Upper lobe of right lung (tissue), 1 donor: ENCODE measurements at regions not wholly inside any gene's neighbourhood (a gene's known extent, or its start where the extent isn't known, plus 50 kb on each side); places are given as distances from the start of the nearest gene placed in this dataset.

Experiments used
- ATAC-seq: fragments of 200-7000 bp; cut with Tn5 transposase; one replicate; pipeline ENCODE4 v1.9.1; 2020; ENCODE audit warnings: mild to moderate bottlenecking, moderate library complexity
- DNase-seq: peaks from one replicate; pipeline ENCODE4 v3.0.0-alpha.2; 2020
- H3K27ac ChIP-seq: fragments of 200-600 bp; one replicate; pipeline ENCODE4 v1.8.0; 2022
- H3K27me3 ChIP-seq: fragments of 200-600 bp; one replicate; pipeline ENCODE4 v1.8.0; 2022; ENCODE audit warnings: mild to moderate bottlenecking
- H3K36me3 ChIP-seq: fragments of 200-600 bp; one replicate; pipeline ENCODE4 v1.8.0; 2022
- H3K4me1 ChIP-seq: fragments of 200-600 bp; one replicate; pipeline ENCODE4 v1.8.0; 2022
- H3K4me3 ChIP-seq: fragments of 200-600 bp; one replicate; pipeline ENCODE4 v1.8.0; 2022; ENCODE audit warnings: mild to moderate bottlenecking
- H3K9me3 ChIP-seq: fragments of 200-600 bp; one replicate; pipeline ENCODE4 v1.8.0; 2022
- intact Hi-C: fragments of 100-400 bp; cut with DNase I; formaldehyde crosslinking; loops from one replicate; pipeline ENCODE4 v1.11.0; 2022
- TF ChIP-seq, protein P1 (sequence below): fragments of 200-600 bp; IDR thresholded peaks from one replicate; pipeline ENCODE4 v1.8.0; 2022; ENCODE audit warnings: antibody characterized with exemption
- donor health status: DM: no; HTN: yes; CAD: no; lungs with severe emphysema.

DNA sequence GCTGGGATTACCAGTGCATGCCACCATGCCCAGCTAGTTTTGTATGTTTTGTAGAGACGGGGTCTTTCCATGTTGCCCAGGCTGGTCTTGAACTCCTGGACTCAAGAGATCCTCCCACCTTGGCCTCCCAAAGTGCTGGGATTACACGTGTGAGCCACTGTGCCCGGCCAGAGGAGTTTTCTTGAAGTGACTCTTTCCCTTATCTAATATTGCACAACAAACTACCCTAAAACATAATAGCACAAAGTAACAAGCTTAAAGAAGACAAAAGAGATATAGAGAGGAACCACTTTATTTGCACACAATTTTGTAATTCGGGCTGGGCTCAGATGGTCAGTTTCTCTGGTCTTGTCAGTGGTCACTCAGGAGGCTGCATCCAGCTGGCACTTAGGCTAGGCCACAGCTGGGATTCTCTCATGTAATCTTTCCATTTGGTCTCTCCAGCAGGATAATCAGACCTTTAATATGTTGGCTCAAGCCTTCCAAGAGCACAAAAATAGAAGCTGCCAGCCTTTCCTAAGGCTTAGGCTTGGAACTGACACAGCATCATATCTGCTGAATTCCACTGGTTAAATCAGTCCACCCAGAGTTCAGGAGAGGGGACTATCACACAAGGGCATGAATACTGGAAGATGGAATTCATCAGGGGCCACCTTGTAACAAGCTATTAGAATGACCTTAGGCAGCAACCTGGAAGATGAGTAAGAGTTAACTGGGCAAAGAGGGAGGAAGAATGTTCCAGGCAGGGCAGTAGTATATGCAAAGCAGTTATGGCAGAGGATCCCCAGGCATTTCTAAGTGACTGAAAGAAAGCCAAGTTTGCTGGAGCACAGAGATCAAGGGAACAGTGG is 56.7 kb upstream of the PNRC1 start:
- H3K9me3 ChIP-seq: no peaks in the 10 kb centered on the region
- H3K27ac ChIP-seq: no peak overlapping the region
- H3K4me1 ChIP-seq: no peaks in the 10 kb centered on the region
- no peak overlapping the region for H3K4me3 ChIP-seq
- intact Hi-C loops: no loop called here
- no peaks in the 10 kb centered on the region for H3K36me3 ChIP-seq
- H3K27me3 ChIP-seq: no peaks in the 10 kb centered on the region
- ATAC-seq (peak; percentile 36), DNase-seq (no peak)
- TF ChIP-seq, protein P1, sequence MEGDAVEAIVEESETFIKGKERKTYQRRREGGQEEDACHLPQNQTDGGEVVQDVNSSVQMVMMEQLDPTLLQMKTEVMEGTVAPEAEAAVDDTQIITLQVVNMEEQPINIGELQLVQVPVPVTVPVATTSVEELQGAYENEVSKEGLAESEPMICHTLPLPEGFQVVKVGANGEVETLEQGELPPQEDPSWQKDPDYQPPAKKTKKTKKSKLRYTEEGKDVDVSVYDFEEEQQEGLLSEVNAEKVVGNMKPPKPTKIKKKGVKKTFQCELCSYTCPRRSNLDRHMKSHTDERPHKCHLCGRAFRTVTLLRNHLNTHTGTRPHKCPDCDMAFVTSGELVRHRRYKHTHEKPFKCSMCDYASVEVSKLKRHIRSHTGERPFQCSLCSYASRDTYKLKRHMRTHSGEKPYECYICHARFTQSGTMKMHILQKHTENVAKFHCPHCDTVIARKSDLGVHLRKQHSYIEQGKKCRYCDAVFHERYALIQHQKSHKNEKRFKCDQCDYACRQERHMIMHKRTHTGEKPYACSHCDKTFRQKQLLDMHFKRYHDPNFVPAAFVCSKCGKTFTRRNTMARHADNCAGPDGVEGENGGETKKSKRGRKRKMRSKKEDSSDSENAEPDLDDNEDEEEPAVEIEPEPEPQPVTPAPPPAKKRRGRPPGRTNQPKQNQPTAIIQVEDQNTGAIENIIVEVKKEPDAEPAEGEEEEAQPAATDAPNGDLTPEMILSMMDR: no peak

DNA sequence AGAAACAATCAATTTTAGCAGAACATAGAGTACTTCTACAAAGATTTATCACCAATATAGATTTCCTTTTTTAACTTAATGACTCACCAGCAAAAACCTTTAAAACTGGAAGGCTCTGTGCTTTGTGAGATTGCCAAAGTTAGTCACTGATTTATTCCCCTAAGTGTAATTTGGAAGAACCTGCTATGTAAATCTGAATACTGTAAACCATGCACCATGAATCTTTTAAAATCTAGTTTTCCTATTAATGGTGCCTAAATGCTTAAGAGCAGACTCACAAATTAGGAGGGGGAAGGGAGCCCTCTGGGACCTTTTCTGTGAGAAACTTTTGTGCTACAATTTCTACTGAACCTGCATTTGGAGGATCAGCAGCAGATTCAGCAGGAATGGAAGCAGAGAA is 57.8 kb upstream of the PNRC1 start:
- intact Hi-C loops: no loop called here
- ATAC-seq (no peak), DNase-seq (no peak)
- no peak overlapping the region for H3K27ac ChIP-seq
- TF ChIP-seq, protein P1: no peak
- H3K9me3 ChIP-seq: no peaks in the 10 kb centered on the region
- no peaks in the 10 kb centered on the region for H3K27me3 ChIP-seq
- no peak overlapping the region for H3K4me3 ChIP-seq
- H3K4me1 ChIP-seq: no peaks in the 10 kb centered on the region
- no peaks in the 10 kb centered on the region for H3K36me3 ChIP-seq

DNA sequence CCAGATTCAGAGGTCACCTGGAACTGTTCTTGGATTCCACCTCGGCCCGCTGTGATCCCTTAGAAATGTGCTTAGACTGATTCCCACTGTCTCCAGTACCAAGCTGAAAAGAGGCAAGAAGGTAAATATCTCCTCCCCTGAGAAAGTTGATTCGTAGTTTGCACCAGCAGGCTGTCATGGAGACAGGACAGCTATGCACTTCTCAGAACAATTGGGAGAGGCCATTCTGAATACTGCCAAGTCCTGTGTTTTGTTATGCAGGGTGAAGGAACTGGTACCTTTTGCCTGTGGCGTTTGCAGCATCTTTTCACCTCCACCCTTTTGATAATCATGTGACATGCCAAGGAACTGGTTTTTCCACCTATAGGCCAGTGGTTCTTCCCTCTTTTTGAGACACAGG is 58.2 kb upstream of the RNGTT start:
- DNase-seq: no peak
- intact Hi-C loops: no loop called here

DNA sequence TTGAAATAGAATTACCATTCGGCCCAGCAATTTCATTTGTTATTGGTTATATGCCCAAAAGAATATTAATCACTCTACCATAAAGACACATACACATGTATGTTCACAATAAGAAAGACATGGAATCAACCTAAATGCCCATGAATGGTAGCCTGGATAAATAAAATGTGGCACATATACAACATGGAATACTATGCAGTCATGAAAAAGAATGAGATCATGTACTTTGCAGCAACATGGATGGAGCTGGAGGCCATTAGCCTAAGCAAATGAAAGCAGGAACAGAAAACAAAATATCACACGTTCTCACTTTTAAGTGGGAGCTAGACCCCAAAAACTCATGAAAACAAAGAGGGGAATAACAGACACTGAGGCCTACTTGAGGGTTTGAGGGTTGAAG is 52.6 kb upstream of the RNGTT start:
- Histone ChIP-seq H3K36me3 (no peaks in the 10 kb centered on the region), H3K9me3 (no peaks in the 10 kb centered on the region), H3K27me3 (no peaks in the 10 kb centered on the region), H3K27ac (no peak overlapping the region), H3K4me1 (no peaks in the 10 kb centered on the region), H3K4me3 (no peak overlapping the region)
- TF ChIP-seq, protein P1: no peak
- intact Hi-C loops: no loop called here
- no peak for ATAC-seq
- no peak for DNase-seq

More for the DNA sequence above, 58.2 kb upstream of the RNGTT start:
- Histone ChIP-seq H3K4me3 (no peak overlapping the region), H3K36me3 (no peaks in the 10 kb centered on the region), H3K4me1 (no peaks in the 10 kb centered on the region), H3K27ac (no peak overlapping the region), H3K9me3 (no peaks in the 10 kb centered on the region), H3K27me3 (no peaks in the 10 kb centered on the region)
- no peak for ATAC-seq
- TF ChIP-seq, protein P1: no peak

DNA sequence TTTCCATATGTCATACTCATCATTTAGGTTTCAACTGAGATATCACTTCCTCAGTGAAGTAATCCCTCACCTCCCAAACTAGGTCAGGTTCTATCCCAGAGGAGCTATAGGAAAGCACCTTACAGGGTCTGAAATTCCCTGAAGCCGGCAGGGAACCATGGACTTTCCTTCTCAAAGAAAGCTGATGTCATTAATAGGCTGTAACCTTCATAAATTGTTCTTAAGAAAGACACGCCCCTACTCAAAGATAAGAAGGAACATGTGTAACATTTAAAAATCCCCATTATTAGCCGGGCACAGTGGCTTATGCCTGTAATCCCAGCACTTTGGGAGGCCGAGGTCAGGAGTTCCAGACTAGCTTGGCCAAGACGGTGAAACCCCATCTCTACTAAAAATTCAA is 50.0 kb upstream of the RNGTT start:
- Histone ChIP-seq H3K27ac (no peak overlapping the region), H3K4me1 (no peaks in the 10 kb centered on the region), H3K27me3 (no peaks in the 10 kb centered on the region), H3K36me3 (no peaks in the 10 kb centered on the region), H3K9me3 (no peaks in the 10 kb centered on the region), H3K4me3 (no peak overlapping the region)
- no peak for DNase-seq
- peak; percentile 59 for ATAC-seq
- TF ChIP-seq, protein P1: no peak
- intact Hi-C loops: no loop called here
